SK-N-MC (cell line): ENCODE measurements at regions not wholly inside any gene's neighbourhood (a gene's known extent, or its start where the extent isn't known, plus 50 kb on each side); places are given as distances from the start of the nearest gene placed in this dataset.

Experiments used
- DNase-seq: peaks from one replicate; pipeline ENCODE4 v3.0.0-alpha.2; 2011; ENCODE audit warnings: low read depth, low spot score
- H3K27ac ChIP-seq: fragments of 200-600 bp; sonication (generic); 2 replicates; pipeline ENCODE4 v1.5.1; 2016; ENCODE audit warnings: mixed run types
- H3K36me3 ChIP-seq: fragments of 200-600 bp; sonication (generic); 2 replicates; pipeline ENCODE4 v1.6.1; 2017; ENCODE audit warnings: antibody characterized with exemption, low read length, mixed read lengths; ENCODE audit not compliant: insufficient read depth
- H3K4me3 ChIP-seq: fragments of 200-600 bp; sonication (generic); 2 replicates; pipeline ENCODE4 v1.5.1; 2016
- H3K9ac ChIP-seq: fragments of 200-600 bp; sonication (generic); 2 replicates; pipeline ENCODE4 v1.8.0; 2017; ENCODE audit warnings: mixed run types, mixed read lengths; ENCODE audit not compliant: insufficient read length
- H3K9me3 ChIP-seq: fragments of 200-600 bp; sonication (generic); 2 replicates; pipeline ENCODE4 v1.6.1; 2017; ENCODE audit warnings: low read depth, mild to moderate bottlenecking, antibody characterized with exemption, low read length, moderate library complexity, mixed read lengths
- EZH2 ChIP-seq: fragments of 200-600 bp; sonication (generic); IDR thresholded peaks from one replicate; pipeline ENCODE4 v1.6.1; 2017; ENCODE audit warnings: antibody characterized with exemption
- FOXP2 ChIP-seq: optimal IDR thresholded peaks from 2 replicates; pipeline ENCODE3; 2011; ENCODE audit warnings: mild to moderate bottlenecking, moderate library complexity; ENCODE audit not compliant: insufficient read depth; ENCODE audit errors: extremely low read length, control extremely low read depth
- POLR2AphosphoS5 ChIP-seq: IDR thresholded peaks from 2 replicates; pipeline ENCODE4 v1.6.1; 2012; ENCODE audit warnings: mild to moderate bottlenecking, low read depth, low read length, borderline replicate concordance

GRCh38 chr5:129405222-129405621 lies 54.9 kb upstream of the ADAMTS19 start:
- TF ChIP-seq FOXP2 (no peak), POLR2AphosphoS5 (no peak), EZH2 (no peak)
- Histone ChIP-seq H3K9me3 (no peaks in the 10 kb centered on the region), H3K27ac (no peak overlapping the region), H3K36me3 (no peaks in the 10 kb centered on the region), H3K9ac (no peak overlapping the region), H3K4me3 (no peak overlapping the region)
- DNase-seq, result no peak

- TF ChIP-seq EZH2, result no peak
- no peak for TF ChIP-seq POLR2AphosphoS5
- TF ChIP-seq FOXP2, result no peak
- H3K36me3 ChIP-seq, result no peaks in the 10 kb centered on the region
Observed at GRCh38 chr5:129406440-129406839, 53.7 kb upstream of the ADAMTS19 start.

More at GRCh38 chr5:129406440-129406839, 53.7 kb upstream of the ADAMTS19 start:
- Histone ChIP-seq H3K27ac (no peak overlapping the region), H3K4me3 (no peak overlapping the region), H3K9ac (no peak overlapping the region), H3K9me3 (no peaks in the 10 kb centered on the region)
- no peak for DNase-seq
